HEK293 (cell line): ENCODE measurements at regions not wholly inside any gene's neighbourhood (a gene's known extent, or its start where the extent isn't known, plus 50 kb on each side); places are given as distances from the start of the nearest gene placed in this dataset.

ENCODE experiments used
- CTCF ChIA-PET: fragments of 350-600 bp; formaldehyde crosslinking; extraction: SDS; loops from one replicate; lab custom pipeline; 2021; ENCODE audit warnings: antibody characterized with exemption; lab: Yijun Ruan, JAX
- POLR2A ChIA-PET: fragments of 300-600 bp; formaldehyde crosslinking; extraction: SDS; loops from one replicate; lab custom pipeline; 2020; ENCODE audit warnings: antibody characterized with exemption, inconsistent platforms; lab: Yijun Ruan, JAX
- H3K27ac ChIP-seq: fragments of 200-500 bp; sonication (Bioruptor generic); 2 replicates; pipeline ENCODE4 v1.5.1; 2014; ENCODE audit warnings: low read depth, low read length, control low read depth, inconsistent platforms; ENCODE audit errors: extremely low read depth
- H3K36me3 ChIP-seq, 2 experiments: fragments of 200-500 bp in 1 of 2; sonication (Bioruptor generic) in 1 of 2; 1 replicate in 1 of 2; 2 replicates in 1 of 2; pipeline ENCODE4 v1.5.1; 2014 to 2017; ENCODE audit warnings: inconsistent platforms in 2 of 2, low read length in 2 of 2; ENCODE audit not compliant: control insufficient read depth in 2 of 2, insufficient read depth in 1 of 2
- H3K4me1 ChIP-seq: fragments of 200-500 bp; sonication (Bioruptor generic); 2 replicates; pipeline ENCODE4 v1.5.1; 2014; ENCODE audit warnings: mild to moderate bottlenecking, low read length, inconsistent platforms; ENCODE audit not compliant: control insufficient read depth, insufficient read depth
- H3K4me3 ChIP-seq: 2 replicates; pipeline ENCODE4 v1.5.1; 2011; ENCODE audit warnings: low read depth, mild to moderate bottlenecking, control low read depth, low read length, moderate library complexity
- H3K9me3 ChIP-seq: fragments of 200-500 bp; sonication (Bioruptor generic); 2 replicates; pipeline ENCODE4 v1.5.1; 2014; ENCODE audit warnings: low read depth, low read length, inconsistent platforms; ENCODE audit not compliant: control insufficient read depth, insufficient read depth
- ATF2 ChIP-seq: fragments of 450-650 bp; formaldehyde crosslinking; IDR thresholded peaks from 2 replicates; pipeline ENCODE4 v1.5.1; 2016; ENCODE audit warnings: missing biosample characterization, missing genetic modification characterization, low read depth
- IKZF3 ChIP-seq: fragments of 450-650 bp; IDR thresholded peaks from 2 replicates; pipeline ENCODE4 v1.5.0; 2018; ENCODE audit warnings: missing biosample characterization, mild to moderate bottlenecking, missing genetic modification characterization, moderate library complexity
- RBAK ChIP-seq: fragments of 450-650 bp; formaldehyde crosslinking; IDR thresholded peaks from 2 replicates; pipeline ENCODE4 v1.5.1; 2016; ENCODE audit warnings: missing biosample characterization, missing genetic modification characterization
- SP2 ChIP-seq: fragments of 450-650 bp; formaldehyde crosslinking; IDR thresholded peaks from 2 replicates; pipeline ENCODE4 v1.5.1; 2016; ENCODE audit warnings: missing biosample characterization, missing genetic modification characterization
- TCF7L2 ChIP-seq: IDR thresholded peaks from 2 replicates; pipeline ENCODE4 v1.6.1; 2011; ENCODE audit warnings: low read depth, mild to moderate bottlenecking, inconsistent platforms, low read length, moderate library complexity, borderline replicate concordance
- ZBTB11 ChIP-seq: fragments of 450-650 bp; formaldehyde crosslinking; conservative IDR thresholded peaks from 2 replicates; pipeline ENCODE4 v1.5.1; 2016; ENCODE audit warnings: low read depth, missing biosample characterization, missing genetic modification characterization
- ZBTB21 ChIP-seq: fragments of 450-650 bp; formaldehyde crosslinking; IDR thresholded peaks from 2 replicates; pipeline ENCODE4 v1.5.1; 2017; ENCODE audit warnings: missing biosample characterization, missing genetic modification characterization
- ZEB2 ChIP-seq: fragments of 450-650 bp; formaldehyde crosslinking; IDR thresholded peaks from 2 replicates; pipeline ENCODE4 v1.5.1; 2016; ENCODE audit warnings: missing biosample characterization, missing genetic modification characterization
- ZIC2 ChIP-seq: fragments of 450-650 bp; formaldehyde crosslinking; IDR thresholded peaks from 2 replicates; pipeline ENCODE4 v1.5.1; 2016; ENCODE audit warnings: missing biosample characterization, missing genetic modification characterization
- ZNF280D ChIP-seq: fragments of 450-650 bp; formaldehyde crosslinking; IDR thresholded peaks from 2 replicates; pipeline ENCODE4 v1.5.1; 2016; ENCODE audit warnings: missing biosample characterization, missing genetic modification characterization
- ZNF335 ChIP-seq: fragments of 450-650 bp; formaldehyde crosslinking; conservative IDR thresholded peaks from 2 replicates; pipeline ENCODE4 v1.5.1; 2016; ENCODE audit warnings: missing biosample characterization, missing genetic modification characterization
- ZNF626 ChIP-seq: fragments of 450-650 bp; sonication (Bioruptor Pico); formaldehyde crosslinking; IDR thresholded peaks from 2 replicates; pipeline ENCODE4 v1.5.1; 2018; ENCODE audit warnings: missing biosample characterization, missing genetic modification characterization, inconsistent platforms
- ZNF660 ChIP-seq: fragments of 450-650 bp; IDR thresholded peaks from 2 replicates; pipeline ENCODE4 v1.5.1; 2018; ENCODE audit warnings: missing biosample characterization, mild to moderate bottlenecking, missing genetic modification characterization
- ZSCAN16 ChIP-seq: fragments of 450-650 bp; formaldehyde crosslinking; IDR thresholded peaks from 2 replicates; pipeline ENCODE4 v1.5.1; 2016; ENCODE audit warnings: missing biosample characterization, missing genetic modification characterization
- ZSCAN23 ChIP-seq: fragments of 450-650 bp; formaldehyde crosslinking; IDR thresholded peaks from 2 replicates; pipeline ENCODE4 v1.5.1; 2016; ENCODE audit warnings: missing biosample characterization, missing genetic modification characterization
- ZSCAN5A ChIP-seq: fragments of 450-650 bp; formaldehyde crosslinking; IDR thresholded peaks from 2 replicates; pipeline ENCODE4 v1.5.1; 2016; ENCODE audit warnings: missing biosample characterization, missing genetic modification characterization

GRCh38 chr1:81551946-81552345, 248.8 kb upstream of the ADGRL2 start (continued):
- TF ChIP-seq ZIC2 (no peak), RBAK (tag by site-specific recombination) (no peak), ZSCAN16 (tag by site-specific recombination) (no peak), ZSCAN23 (tag by site-specific recombination) (no peak), TCF7L2 (no peak), ZNF626 (tag by site-specific recombination) (no peak), ZNF280D (tag by site-specific recombination) (no peak), ZEB2 (tag by site-specific recombination) (no peak), SP2 (tag by site-specific recombination) (no peak), IKZF3 (no peak)

GRCh38 chr1:81550753-81551152, 250.0 kb upstream of the ADGRL2 start:
- ChIA-PET POLR2A (interaction anchor here (1.3 kb wide), 1 partner anchor 249 kb away, joined by 3 read pairs; no protein-coding TSS in a partner anchor), CTCF (interaction anchor here (0.6 to 2.8 kb wide), 13 partner anchors 8 to 1952 kb away, joined by 3 to 11 read pairs (median 4); no protein-coding TSS in a partner anchor)
- TF ChIP-seq ZBTB21 (tag by site-specific recombination) (peak; percentile 62), ZBTB11 (tag by site-specific recombination) (no peak), ZNF660 (tag by site-specific recombination) (0 out of 2 replicates have a peak, but pooled peaks have one; percentile 19), ATF2 (peak; percentile 80), ZSCAN5A (tag by site-specific recombination) (no peak), ZNF335 (tag by site-specific recombination) (0 out of 2 replicates have a peak, but pooled peaks have one; percentile 26)
- peaks cover 9% of the 10 kb centered on the region; the same call in 1 of the 2 replicates for H3K4me1 ChIP-seq
- no peak overlapping the region for H3K27ac ChIP-seq
- H3K4me3 ChIP-seq = no peak overlapping the region
- no peaks in the 10 kb centered on the region for H3K9me3 ChIP-seq
- no peaks in the 10 kb centered on the region for H3K36me3 ChIP-seq
